GM12874 (cell line): ENCODE measurements at regions not wholly inside any gene's neighbourhood (a gene's known extent, or its start where the extent isn't known, plus 50 kb on each side); places are given as distances from the start of the nearest gene placed in this dataset.

Source experiments
- TF ChIP-seq, protein P1 (sequence below): IDR thresholded peaks from 2 replicates; pipeline ENCODE4 v1.5.1; 2011; ENCODE audit warnings: low read depth, mild to moderate bottlenecking, control low read depth, low read length, moderate library complexity; ENCODE audit not compliant: insufficient read depth

GRCh38 chr5:101663543-101663942 is 632.5 kb downstream of the SLCO4C1 start:
- TF ChIP-seq, protein P1, sequence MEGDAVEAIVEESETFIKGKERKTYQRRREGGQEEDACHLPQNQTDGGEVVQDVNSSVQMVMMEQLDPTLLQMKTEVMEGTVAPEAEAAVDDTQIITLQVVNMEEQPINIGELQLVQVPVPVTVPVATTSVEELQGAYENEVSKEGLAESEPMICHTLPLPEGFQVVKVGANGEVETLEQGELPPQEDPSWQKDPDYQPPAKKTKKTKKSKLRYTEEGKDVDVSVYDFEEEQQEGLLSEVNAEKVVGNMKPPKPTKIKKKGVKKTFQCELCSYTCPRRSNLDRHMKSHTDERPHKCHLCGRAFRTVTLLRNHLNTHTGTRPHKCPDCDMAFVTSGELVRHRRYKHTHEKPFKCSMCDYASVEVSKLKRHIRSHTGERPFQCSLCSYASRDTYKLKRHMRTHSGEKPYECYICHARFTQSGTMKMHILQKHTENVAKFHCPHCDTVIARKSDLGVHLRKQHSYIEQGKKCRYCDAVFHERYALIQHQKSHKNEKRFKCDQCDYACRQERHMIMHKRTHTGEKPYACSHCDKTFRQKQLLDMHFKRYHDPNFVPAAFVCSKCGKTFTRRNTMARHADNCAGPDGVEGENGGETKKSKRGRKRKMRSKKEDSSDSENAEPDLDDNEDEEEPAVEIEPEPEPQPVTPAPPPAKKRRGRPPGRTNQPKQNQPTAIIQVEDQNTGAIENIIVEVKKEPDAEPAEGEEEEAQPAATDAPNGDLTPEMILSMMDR = no peak

DNA sequence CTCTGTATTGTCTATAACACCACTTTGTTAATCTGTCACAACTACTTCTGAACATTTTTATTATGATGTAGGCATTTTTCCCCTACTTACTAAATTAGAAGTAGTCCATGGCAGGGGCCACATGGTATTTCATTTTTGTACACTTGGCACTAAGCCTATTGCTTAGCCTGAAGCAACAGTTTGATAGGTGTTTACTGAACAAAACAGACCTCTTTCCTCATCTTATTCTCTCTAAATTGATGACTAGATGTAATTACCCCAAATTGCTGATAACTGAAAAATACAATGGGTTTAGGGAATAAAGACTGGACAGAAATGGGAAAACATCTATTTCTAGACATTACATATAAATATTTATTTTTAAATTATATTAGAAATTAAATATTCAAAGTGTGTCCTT is 633.8 kb downstream of the SLCO4C1 start:
- TF ChIP-seq, protein P1 = no peak

GRCh38 chr5:101658433-101658832 is 637.7 kb downstream of the SLCO4C1 start:
- TF ChIP-seq, protein P1 = no peak

GRCh38 chr5:101653996-101654395 is 642.1 kb downstream of the SLCO4C1 start:
- TF ChIP-seq, protein P1 = no peak

DNA sequence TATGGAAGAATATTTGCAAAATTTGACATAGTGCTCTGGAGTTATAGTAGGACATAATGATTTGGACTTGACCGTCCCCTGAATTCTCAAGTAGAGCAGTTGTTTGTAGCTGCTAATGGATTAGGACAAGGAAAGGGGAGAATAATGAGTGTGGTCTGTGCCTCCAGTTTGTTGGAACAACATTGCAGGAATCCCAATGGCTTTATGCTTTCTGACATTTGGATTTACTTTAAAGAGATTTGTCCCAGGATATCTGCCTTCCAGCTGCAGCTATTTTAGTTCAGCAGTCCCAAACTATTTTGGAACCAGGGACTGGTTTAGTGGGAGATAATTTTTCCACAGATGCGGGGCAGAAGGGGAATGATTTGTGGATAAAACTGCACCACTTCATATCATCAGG is 648.2 kb downstream of the SLCO4C1 start:
- TF ChIP-seq, protein P1 = no peak

- TF ChIP-seq, protein P1 = no peak
These were observed 652.3 kb downstream of the SLCO4C1 start for GRCh38 chr5:101643794-101644193.

DNA sequence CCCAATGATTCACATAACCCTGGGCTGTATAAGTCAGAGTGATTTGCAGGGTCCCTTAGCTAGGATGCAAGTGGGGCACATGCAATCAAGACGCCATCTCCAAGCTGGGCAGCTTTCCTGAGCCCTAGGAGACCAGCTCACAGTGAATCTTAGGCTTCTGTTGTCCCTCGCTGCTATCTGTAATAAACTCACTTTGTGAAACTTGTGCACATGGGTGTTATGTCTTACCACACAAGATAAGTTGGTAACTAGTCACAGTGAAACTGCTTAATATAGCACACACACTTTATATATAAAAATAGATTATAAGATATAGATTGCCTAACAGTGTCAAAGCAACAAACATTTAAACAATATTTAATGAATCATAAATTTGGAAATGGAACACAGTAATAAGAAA is 658.5 kb downstream of the SLCO4C1 start:
- TF ChIP-seq, protein P1 = no peak

DNA sequence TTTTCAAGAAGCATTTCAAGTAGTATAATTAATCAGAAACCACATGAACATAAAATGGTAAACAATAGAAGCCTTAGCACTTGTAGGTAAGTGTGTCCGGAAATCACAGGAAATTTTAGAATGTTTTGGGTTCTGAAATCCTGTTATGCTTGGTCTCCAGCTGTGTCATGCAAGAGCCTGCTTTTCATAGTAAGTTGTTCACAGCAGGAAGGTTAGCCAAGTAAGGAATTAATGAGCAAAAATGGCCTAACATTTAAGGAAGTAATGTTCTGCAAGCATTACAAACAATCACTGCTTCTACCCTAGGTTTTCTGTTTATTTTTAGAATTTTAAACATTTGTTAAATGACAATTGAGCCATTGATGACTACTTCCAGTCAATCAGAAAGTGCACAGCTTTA is 669.5 kb downstream of the SLCO4C1 start:
- TF ChIP-seq, protein P1 = no peak
